GM19043 (cell line): ENCODE measurements at regions not wholly inside any gene's neighbourhood (a gene's known extent, or its start where the extent isn't known, plus 50 kb on each side); places are given as distances from the start of the nearest gene placed in this dataset.

Source experiments
- ATAC-seq: cut with Tn5 transposase; IDR thresholded peaks from one replicate; pipeline ENCODE4 v1.9.1; 2021; ENCODE audit warnings: low read depth; ENCODE audit not compliant: unreplicated experiment

- no peak for ATAC-seq
Observed at GRCh38 chr1:29828526-29829447, 592.5 kb downstream of the PTPRU start.

- ATAC-seq: no peak
Observed at GRCh38 chr1:29827801-29828525, 591.6 kb downstream of the PTPRU start.

GRCh38 chr1:29827237-29827750 is 591.0 kb downstream of the PTPRU start:
- ATAC-seq: no peak

GRCh38 chr1:29826646-29827045 is 590.3 kb downstream of the PTPRU start:
- ATAC-seq: no peak

- no peak for ATAC-seq
Observed at GRCh38 chr1:29825941-29826415, 589.7 kb downstream of the PTPRU start.

- ATAC-seq: no peak
Observed at GRCh38 chr1:29825274-29825940, 589.1 kb downstream of the PTPRU start.

GRCh38 chr1:29824511-29825273 is 588.4 kb downstream of the PTPRU start:
- ATAC-seq: no peak

GRCh38 chr1:29824025-29824424 is 587.7 kb downstream of the PTPRU start:
- no peak for ATAC-seq

GRCh38 chr1:29823561-29823960 is 587.2 kb downstream of the PTPRU start:
- ATAC-seq: no peak

- no peak for ATAC-seq
Observed at GRCh38 chr1:29821605-29822004, 585.3 kb downstream of the PTPRU start.

GRCh38 chr1:29820401-29820800 is 584.1 kb downstream of the PTPRU start:
- ATAC-seq: no peak

- no peak for ATAC-seq
Observed at GRCh38 chr1:29812408-29813135, 576.2 kb downstream of the PTPRU start.

- no peak for ATAC-seq
Observed at GRCh38 chr1:29811727-29812407, 575.5 kb downstream of the PTPRU start.

GRCh38 chr1:29811247-29811646 is 574.9 kb downstream of the PTPRU start:
- no peak for ATAC-seq

- no peak for ATAC-seq
Observed at GRCh38 chr1:29810121-29811120, 574.1 kb downstream of the PTPRU start.

GRCh38 chr1:29809446-29810120 is 573.3 kb downstream of the PTPRU start:
- ATAC-seq: no peak
